ENCODE measurements at regions not wholly inside any gene's neighbourhood (a gene's known extent, or its start where the extent isn't known, plus 50 kb on each side); places are given as distances from the start of the nearest gene placed in this dataset.

- no peaks in the 10 kb centered on the region for H3K36me3 ChIP-seq (replicated peaks; ENCODE audit: control insufficient read depth, insufficient read depth, low read length)
- no peak for DNase-seq
- H3K27me3 ChIP-seq (ENCODE audit: control insufficient read depth, insufficient read depth, low read length): no peaks in the 10 kb centered on the region
- no peak overlapping the region for H3K4me3 ChIP-seq (ENCODE audit: insufficient read depth, low read depth, low read length)
Measured at GRCh38 chr10:76763376-76763775, 874.2 kb downstream of the KCNMA1 start.

GRCh38 chr10:76759681-76760080, 877.9 kb downstream of the KCNMA1 start:
- H3K4me3 ChIP-seq (ENCODE audit: insufficient read depth, low read depth, low read length): no peak overlapping the region
- H3K27me3 ChIP-seq (ENCODE audit: control insufficient read depth, insufficient read depth, low read length): no peaks in the 10 kb centered on the region
- H3K36me3 ChIP-seq (replicated peaks; ENCODE audit: control insufficient read depth, insufficient read depth, low read length): no peaks in the 10 kb centered on the region
- DNase-seq: no peak

- no peak overlapping the region for H3K4me3 ChIP-seq (ENCODE audit: insufficient read depth, low read depth, low read length)
- H3K36me3 ChIP-seq (replicated peaks; ENCODE audit: control insufficient read depth, insufficient read depth, low read length): no peaks in the 10 kb centered on the region
- no peaks in the 10 kb centered on the region for H3K27me3 ChIP-seq (ENCODE audit: control insufficient read depth, insufficient read depth, low read length)
- no peak for DNase-seq
Measured at GRCh38 chr10:76743169-76743568, 894.4 kb downstream of the KCNMA1 start.

- Histone ChIP-seq H3K36me3 (replicated peaks; ENCODE audit: control insufficient read depth, insufficient read depth, low read length) (no peaks in the 10 kb centered on the region), H3K27me3 (ENCODE audit: control insufficient read depth, insufficient read depth, low read length) (no peaks in the 10 kb centered on the region), H3K4me3 (ENCODE audit: insufficient read depth, low read depth, low read length) (no peak overlapping the region)
- DNase-seq: no peak
Measured at GRCh38 chr10:76740514-76740913, 897.1 kb downstream of the KCNMA1 start.

GRCh38 chr10:76738991-76739390, 898.6 kb downstream of the KCNMA1 start:
- no peaks in the 10 kb centered on the region for H3K36me3 ChIP-seq (replicated peaks; ENCODE audit: control insufficient read depth, insufficient read depth, low read length)
- no peak overlapping the region for H3K4me3 ChIP-seq (ENCODE audit: insufficient read depth, low read depth, low read length)
- no peaks in the 10 kb centered on the region for H3K27me3 ChIP-seq (ENCODE audit: control insufficient read depth, insufficient read depth, low read length)
- DNase-seq: no peak

GRCh38 chr10:76736815-76737618, 900.6 kb downstream of the KCNMA1 start:
- no peak for DNase-seq
- H3K4me3 ChIP-seq (ENCODE audit: insufficient read depth, low read depth, low read length): no peak overlapping the region
- H3K27me3 ChIP-seq (ENCODE audit: control insufficient read depth, insufficient read depth, low read length): no peaks in the 10 kb centered on the region
- no peaks in the 10 kb centered on the region for H3K36me3 ChIP-seq (replicated peaks; ENCODE audit: control insufficient read depth, insufficient read depth, low read length)

GRCh38 chr10:76736392-76736791, 901.2 kb downstream of the KCNMA1 start:
- Histone ChIP-seq H3K4me3 (ENCODE audit: insufficient read depth, low read depth, low read length) (no peak overlapping the region), H3K36me3 (replicated peaks; ENCODE audit: control insufficient read depth, insufficient read depth, low read length) (no peaks in the 10 kb centered on the region), H3K27me3 (ENCODE audit: control insufficient read depth, insufficient read depth, low read length) (no peaks in the 10 kb centered on the region)
- no peak for DNase-seq

GRCh38 chr10:76735866-76736265, 901.7 kb downstream of the KCNMA1 start:
- no peaks in the 10 kb centered on the region for H3K27me3 ChIP-seq (ENCODE audit: control insufficient read depth, insufficient read depth, low read length)
- H3K4me3 ChIP-seq (ENCODE audit: insufficient read depth, low read depth, low read length): no peak overlapping the region
- no peak for DNase-seq
- H3K36me3 ChIP-seq (replicated peaks; ENCODE audit: control insufficient read depth, insufficient read depth, low read length): no peaks in the 10 kb centered on the region

- DNase-seq: no peak
- H3K4me3 ChIP-seq (ENCODE audit: insufficient read depth, low read depth, low read length): no peak overlapping the region
- H3K36me3 ChIP-seq (replicated peaks; ENCODE audit: control insufficient read depth, insufficient read depth, low read length): no peaks in the 10 kb centered on the region
- no peaks in the 10 kb centered on the region for H3K27me3 ChIP-seq (ENCODE audit: control insufficient read depth, insufficient read depth, low read length)
Measured at GRCh38 chr10:76733441-76733936, 904.1 kb downstream of the KCNMA1 start.

- no peak for DNase-seq
- Histone ChIP-seq H3K27me3 (ENCODE audit: control insufficient read depth, insufficient read depth, low read length) (no peaks in the 10 kb centered on the region), H3K4me3 (ENCODE audit: insufficient read depth, low read depth, low read length) (no peak overlapping the region), H3K36me3 (replicated peaks; ENCODE audit: control insufficient read depth, insufficient read depth, low read length) (no peaks in the 10 kb centered on the region)
Measured at GRCh38 chr10:76732306-76732705, 905.3 kb downstream of the KCNMA1 start.

GRCh38 chr10:76729841-76730487, 907.6 kb downstream of the KCNMA1 start:
- H3K4me3 ChIP-seq (ENCODE audit: insufficient read depth, low read depth, low read length): no peak overlapping the region
- no peak for DNase-seq
- no peaks in the 10 kb centered on the region for H3K27me3 ChIP-seq (ENCODE audit: control insufficient read depth, insufficient read depth, low read length)
- no peaks in the 10 kb centered on the region for H3K36me3 ChIP-seq (replicated peaks; ENCODE audit: control insufficient read depth, insufficient read depth, low read length)

- no peaks in the 10 kb centered on the region for H3K27me3 ChIP-seq (ENCODE audit: control insufficient read depth, insufficient read depth, low read length)
- DNase-seq: no peak
- H3K36me3 ChIP-seq (replicated peaks; ENCODE audit: control insufficient read depth, insufficient read depth, low read length): no peaks in the 10 kb centered on the region
- no peak overlapping the region for H3K4me3 ChIP-seq (ENCODE audit: insufficient read depth, low read depth, low read length)
Measured at GRCh38 chr10:76729346-76729745, 908.3 kb downstream of the KCNMA1 start.

- Histone ChIP-seq H3K27me3 (ENCODE audit: control insufficient read depth, insufficient read depth, low read length) (no peaks in the 10 kb centered on the region), H3K36me3 (replicated peaks; ENCODE audit: control insufficient read depth, insufficient read depth, low read length) (no peaks in the 10 kb centered on the region), H3K4me3 (ENCODE audit: insufficient read depth, low read depth, low read length) (no peak overlapping the region)
- DNase-seq: no peak
Measured at GRCh38 chr10:76727038-76727437, 910.6 kb downstream of the KCNMA1 start.

- DNase-seq: no peak
- no peaks in the 10 kb centered on the region for H3K36me3 ChIP-seq (replicated peaks; ENCODE audit: control insufficient read depth, insufficient read depth, low read length)
- H3K4me3 ChIP-seq (ENCODE audit: insufficient read depth, low read depth, low read length): no peak overlapping the region
- H3K27me3 ChIP-seq (ENCODE audit: control insufficient read depth, insufficient read depth, low read length): no peaks in the 10 kb centered on the region
Measured at GRCh38 chr10:76723844-76724243, 913.8 kb downstream of the KCNMA1 start.

- Histone ChIP-seq H3K27me3 (ENCODE audit: control insufficient read depth, insufficient read depth, low read length) (no peaks in the 10 kb centered on the region), H3K4me3 (ENCODE audit: insufficient read depth, low read depth, low read length) (no peak overlapping the region), H3K36me3 (replicated peaks; ENCODE audit: control insufficient read depth, insufficient read depth, low read length) (no peaks in the 10 kb centered on the region)
- no peak for DNase-seq
Measured at GRCh38 chr10:76721891-76722505, 915.6 kb downstream of the KCNMA1 start.

All from H7 (cell line).